SK-N-SH (cell line): ENCODE measurements at regions not wholly inside any gene's neighbourhood (a gene's known extent, or its start where the extent isn't known, plus 50 kb on each side); places are given as distances from the start of the nearest gene placed in this dataset.

ENCODE experiments used
- CTCF ChIA-PET: fragments of 300-600, 350-600 bp; formaldehyde crosslinking; extraction: SDS; loops from one replicate; lab custom pipeline; 2021; lab: Yijun Ruan, JAX
- POLR2A ChIA-PET: fragments of 350-600 bp; sonication (Branson Sonifier 250); formaldehyde crosslinking; extraction: SDS; loops from one replicate; lab custom pipeline; 2020; ENCODE audit warnings: antibody characterized with exemption, inconsistent platforms; lab: Yijun Ruan, JAX
- DNase-seq: peaks from one replicate; pipeline ENCODE4 v3.0.0; 2012
- H2AFZ ChIP-seq: fragments of 200-600 bp; sonication (generic); 2 replicates; pipeline ENCODE4 v1.8.1; 2016; ENCODE audit warnings: antibody characterized with exemption, mild to moderate bottlenecking, low read depth
- H3F3A ChIP-seq: fragments of 200-600 bp; sonication (generic); replicated peaks from 2 replicates; pipeline ENCODE3; 2016; ENCODE audit warnings: antibody characterized with exemption, mild to moderate bottlenecking; ENCODE audit not compliant: insufficient read depth
- H3K27ac ChIP-seq, 2 experiments: fragments of 200-500 bp in 1 of 2; fragments of 200-600 bp in 1 of 2; sonication (Bioruptor generic) in 1 of 2; sonication (generic), shearing (Covaris generic) in 1 of 2; 2 replicates each; pipeline versions ENCODE4 v1.5.1 to v1.6.1; 2014 to 2016; ENCODE audit warnings: low read depth in 2 of 2, inconsistent platforms in 1 of 2, low read length in 1 of 2, mild to moderate bottlenecking in 1 of 2, mixed read lengths in 1 of 2
- H3K27me3 ChIP-seq: fragments of 200-600 bp; sonication (generic), shearing (Covaris generic); 2 replicates; pipeline ENCODE4 v1.6.1; 2016; ENCODE audit warnings: mixed run types; ENCODE audit not compliant: insufficient read depth
- H3K36me3 ChIP-seq, 2 experiments: fragments of 200-500 bp in 1 of 2; fragments of 200-600 bp in 1 of 2; sonication (Bioruptor generic) in 1 of 2; sonication (generic) in 1 of 2; replicated peaks in 1 of 2; 2 replicates each; pipeline versions ENCODE3 to v1.5.1; 2014 to 2016; ENCODE audit warnings: low read length in 1 of 2, mild to moderate bottlenecking in 1 of 2; ENCODE audit not compliant: insufficient read depth in 2 of 2, control insufficient read depth in 1 of 2
- H3K4me1 ChIP-seq, 2 experiments: fragments of 200-500 bp in 1 of 2; fragments of 200-600 bp in 1 of 2; sonication (Bioruptor generic) in 1 of 2; sonication (generic), shearing (Covaris generic) in 1 of 2; 2 replicates each; pipeline versions ENCODE4 v1.5.1 to v1.6.1; 2014 to 2016; ENCODE audit warnings: low read depth in 1 of 2, low read length in 1 of 2, mixed run types in 1 of 2; ENCODE audit not compliant: insufficient read depth in 2 of 2, control insufficient read depth in 1 of 2
- H3K4me2 ChIP-seq: fragments of 200-600 bp; sonication (generic), shearing (Covaris generic); 2 replicates; pipeline ENCODE4 v1.6.1; 2017; ENCODE audit warnings: mixed run types
- H3K4me3 ChIP-seq, 2 experiments: fragments of 200-500 bp in 1 of 2; fragments of 200-600 bp in 1 of 2; sonication (Bioruptor generic) in 1 of 2; sonication (generic), shearing (Covaris generic) in 1 of 2; 2 replicates each; pipeline versions ENCODE4 v1.5.1 to v1.8.1; 2014 to 2016; ENCODE audit warnings: low read depth in 2 of 2, inconsistent platforms in 1 of 2, low read length in 1 of 2, mild to moderate bottlenecking in 1 of 2, mixed read lengths in 1 of 2, moderate library complexity in 1 of 2
- H3K79me2 ChIP-seq: fragments of 200-600 bp; sonication (generic); 2 replicates; pipeline ENCODE4 v1.8.1; 2017; ENCODE audit warnings: mild to moderate bottlenecking; ENCODE audit not compliant: insufficient read depth
- H3K9ac ChIP-seq: fragments of 200-600 bp; sonication (generic); 2 replicates; pipeline ENCODE4 v1.6.1; 2017; ENCODE audit warnings: mixed run types
- H3K9me2 ChIP-seq: fragments of 200-600 bp; sonication (generic); 2 replicates; pipeline ENCODE4 v1.6.1; 2017; ENCODE audit warnings: mixed run types
- H3K9me3 ChIP-seq: fragments of 200-600 bp; sonication (generic); 2 replicates; pipeline ENCODE4 v1.6.1; 2017; ENCODE audit warnings: mixed run types, mild to moderate bottlenecking, moderate library complexity
- H4K20me1 ChIP-seq: fragments of 200-600 bp; sonication (generic); 2 replicates; pipeline ENCODE4 v1.6.1; 2017; ENCODE audit warnings: mild to moderate bottlenecking, mixed run types; ENCODE audit not compliant: insufficient read depth
- CTCF ChIP-seq: fragments of 200-600 bp; sonication (generic); IDR thresholded peaks from 2 replicates; pipeline ENCODE4 v1.6.1; 2017; ENCODE audit warnings: antibody characterized with exemption, mild to moderate bottlenecking, moderate library complexity
- ELF1 ChIP-seq: IDR thresholded peaks from 2 replicates; pipeline ENCODE4 v1.4.0; 2012
- EP300 ChIP-seq, 2 experiments: IDR thresholded peaks; 2 replicates each; pipeline versions ENCODE4 v1.4.0 to v1.6.1; 2012; ENCODE audit warnings: borderline replicate concordance in 1 of 2, low read depth in 1 of 2, low read length in 1 of 2
- EZH2phosphoT487 ChIP-seq: fragments of 200-600 bp; sonication (generic); IDR thresholded peaks from 2 replicates; pipeline ENCODE4 v1.6.1; 2017; ENCODE audit warnings: low read depth, mixed run types, mild to moderate bottlenecking, antibody characterized with exemption, moderate library complexity, borderline replicate concordance
- FOSL2 ChIP-seq: IDR thresholded peaks from 2 replicates; pipeline ENCODE4 v1.4.0; 2012; ENCODE audit warnings: low read depth, mild to moderate bottlenecking, moderate library complexity, borderline replicate concordance
- FOXJ3 ChIP-seq: sonication (generic); formaldehyde crosslinking; IDR thresholded peaks from 2 replicates; pipeline ENCODE4 v1.5.1; 2020; ENCODE audit warnings: mild to moderate bottlenecking, missing genetic modification reagents
- FOXM1 ChIP-seq: IDR thresholded peaks from 2 replicates; pipeline ENCODE4 v1.4.0; 2012; ENCODE audit warnings: low read depth, mild to moderate bottlenecking
- GATA2 ChIP-seq: sonication (generic); formaldehyde crosslinking; IDR thresholded peaks from 2 replicates; pipeline ENCODE4 v1.5.0; 2020; ENCODE audit warnings: mild to moderate bottlenecking, missing genetic modification reagents
- IRF3 ChIP-seq: fragments of 150-350 bp; IDR thresholded peaks from 2 replicates; pipeline ENCODE4 v1.6.1; 2016; ENCODE audit warnings: mild to moderate bottlenecking, low read depth, low read length
- JUND ChIP-seq: IDR thresholded peaks from 2 replicates; pipeline ENCODE4 v1.4.0; 2012
- MEF2A ChIP-seq: IDR thresholded peaks from 2 replicates; pipeline ENCODE4 v1.4.0; 2012; ENCODE audit warnings: low read depth, borderline replicate concordance
- NFIC ChIP-seq: IDR thresholded peaks from 2 replicates; pipeline ENCODE4 v1.4.0; 2012; ENCODE audit warnings: borderline replicate concordance
- NRF1 ChIP-seq: IDR thresholded peaks from 2 replicates; pipeline ENCODE4 v1.6.1; 2012; ENCODE audit warnings: low read depth, mild to moderate bottlenecking, low read length
- RAD21 ChIP-seq: IDR thresholded peaks from 2 replicates; pipeline ENCODE4 v1.6.1; 2012; ENCODE audit warnings: mild to moderate bottlenecking, low read length
- REST ChIP-seq: IDR thresholded peaks from 2 replicates; pipeline ENCODE4 v1.6.1; 2012; ENCODE audit warnings: mild to moderate bottlenecking, low read depth, low read length, moderate library complexity
- RFX5 ChIP-seq: IDR thresholded peaks from 2 replicates; pipeline ENCODE4 v1.6.1; 2012; ENCODE audit warnings: mild to moderate bottlenecking, improper control_type of control experiment, low read length
- RXRA ChIP-seq: IDR thresholded peaks from 2 replicates; pipeline ENCODE4 v1.4.0; 2012; ENCODE audit warnings: low read depth, mild to moderate bottlenecking, borderline replicate concordance
- SMC3 ChIP-seq: IDR thresholded peaks from 2 replicates; pipeline ENCODE4 v1.6.1; 2012; ENCODE audit warnings: low read depth, low read length, improper control_type of control experiment
- USF1 ChIP-seq: IDR thresholded peaks from 2 replicates; pipeline ENCODE4 v1.4.0; 2012; ENCODE audit warnings: low read depth, borderline replicate concordance
- WGBS: methylation state at CpG from one replicate; pipeline ENCODE4 v1.1.6; 2017; ENCODE audit warnings: low lambda C conversion rate; 5-methylcytosine and 5-hydroxymethylcytosine counted together

- Histone ChIP-seq H3K79me2 (no peaks in the 10 kb centered on the region), H3K36me3 (no peaks in the 10 kb centered on the region), H3K9me2 (no peaks in the 10 kb centered on the region), H3K4me1 (no peaks in the 10 kb centered on the region), H2AFZ (no peak overlapping the region), H3F3A (no peaks in the 10 kb centered on the region), H4K20me1 (no peaks in the 10 kb centered on the region), H3K9ac (no peak overlapping the region), H3K27ac (no peak overlapping the region), H3K4me2 (no peak overlapping the region), H3K4me3 (no peak overlapping the region), H3K9me3 (no peaks in the 10 kb centered on the region), H3K27me3 (no peaks in the 10 kb centered on the region)
- ChIA-PET CTCF (interaction anchor here (1.2 to 3.0 kb wide), 6 partner anchors 9 to 1069 kb away, joined by 3 to 49 read pairs (median 4); no protein-coding TSS in a partner anchor), POLR2A (no interaction called here)
- DNase-seq, result peak; percentile 51
- TF ChIP-seq GATA2, result no peak
- TF ChIP-seq ELF1, result no peak
- TF ChIP-seq RFX5, result no peak
- TF ChIP-seq JUND, result no peak
- no peak for TF ChIP-seq NFIC
- no peak for TF ChIP-seq FOSL2
- TF ChIP-seq RAD21, result peak; percentile 74
- TF ChIP-seq SMC3, result peak; percentile 59
- TF ChIP-seq CTCF, result peak; percentile 69
- WGBS, result 7% methylated on average over 4 of the region's 4 CpGs
Measured at GRCh38 chr5:18281947-18282581, 647.8 kb downstream of the TAF11L14 start.

GRCh38 chr5:18285257-18285656 is 651.0 kb downstream of the TAF11L14 start:
- no peak overlapping the region for H3K4me2 ChIP-seq

More at GRCh38 chr5:18285257-18285656, 651.0 kb downstream of the TAF11L14 start:
- H3K9ac ChIP-seq, result no peak overlapping the region
- DNase-seq, result no peak
- no peak overlapping the region for H3K27ac ChIP-seq
- H3K79me2 ChIP-seq, result no peaks in the 10 kb centered on the region
- no peaks in the 10 kb centered on the region for H3K9me3 ChIP-seq
- H3K36me3 ChIP-seq, result no peaks in the 10 kb centered on the region
- CTCF ChIA-PET, result interaction anchor here (1.2 to 5.2 kb wide), 2 partner anchors 20 to 1069 kb away, joined by 3 to 39 read pairs; no protein-coding TSS in a partner anchor
- POLR2A ChIA-PET, result no interaction called here
- TF ChIP-seq USF1, result no peak
- TF ChIP-seq ELF1, result no peak
- TF ChIP-seq FOXJ3 (CRISPR knock-in tag), result no peak
- TF ChIP-seq REST, result no peak
- TF ChIP-seq MEF2A, result no peak
- no peak for TF ChIP-seq SMC3
- no peak for TF ChIP-seq NFIC
- TF ChIP-seq EZH2phosphoT487, result no peak
- no peak for TF ChIP-seq RXRA
- TF ChIP-seq IRF3, result no peak
- no peak for TF ChIP-seq NRF1
- TF ChIP-seq EP300 (IDR thresholded peaks at IDR 0.05; ENCODE audit: borderline replicate concordance in 1 of 2, low read depth in 1 of 2, low read length in 1 of 2), result no peak
- no peak for TF ChIP-seq FOXM1
- no peaks in the 10 kb centered on the region for H3K27me3 ChIP-seq
- H3K4me3 ChIP-seq, result no peak overlapping the region
- H2AFZ ChIP-seq, result no peak overlapping the region
- H3K9me2 ChIP-seq, result no peaks in the 10 kb centered on the region
- no peaks in the 10 kb centered on the region for H3K4me1 ChIP-seq
- no peaks in the 10 kb centered on the region for H4K20me1 ChIP-seq
- no peaks in the 10 kb centered on the region for H3F3A ChIP-seq
